HepG2 (cell line): ENCODE measurements at regions not wholly inside any gene's neighbourhood (a gene's known extent, or its start where the extent isn't known, plus 50 kb on each side); places are given as distances from the start of the nearest gene placed in this dataset.

Source experiments
- ATAC-seq: fragments of 200-7000 bp; cut with Tn5 transposase; 3 replicates; pipeline ENCODE4 v1.9.1; 2020; ENCODE audit warnings: mild to moderate bottlenecking, moderate library complexity
- BruUV-seq: library from RNA; stranded (reverse); fragments of 400-500 nt; replicated peaks from 2 replicates; lab custom pipeline; 2021; lab: Mats Ljungman, UMichigan
- CTCF ChIA-PET: fragments of 300-600 bp; formaldehyde crosslinking; extraction: SDS; loops from one replicate; lab custom pipeline; 2021; ENCODE audit warnings: low total read pairs, inconsistent platforms, low intra/inter-chr PET ratio; lab: Yijun Ruan, JAX
- POLR2A ChIA-PET: fragments of 350-600 bp; sonication (Branson Sonifier 250); formaldehyde crosslinking; loops from one replicate; lab custom pipeline; 2020; ENCODE audit warnings: antibody characterized with exemption, inconsistent platforms; lab: Yijun Ruan, JAX
- DNase-seq: peaks from one replicate; pipeline ENCODE4 v3.0.0-alpha.2; 2015; ENCODE audit warnings: low spot score
- FAIRE-seq: peaks from 3 replicates; lab custom pipeline; 2011; peaks lifted over from hg19 to GRCh38; lab: Jason Lieb, UNC
- H2AFZ ChIP-seq: one replicate; pipeline ENCODE4 v1.6.1; 2011; ENCODE audit warnings: low read length, inconsistent platforms
- H3K27ac ChIP-seq: fragments of 300-600 bp; 3 replicates; pipeline ENCODE4 v1.8.0; 2011; ENCODE audit warnings: mixed run types, mild to moderate bottlenecking, mixed read lengths, low read length, inconsistent platforms; ENCODE audit not compliant: insufficient read depth; ENCODE audit errors: extremely low read length
- H3K27me3 ChIP-seq, 2 experiments: fragments of 200-600 bp in 1 of 2; 2 replicates in 1 of 2; 3 replicates in 1 of 2; pipeline versions ENCODE4 v1.6.0 to v1.8.0; 2011; ENCODE audit warnings: low read length in 2 of 2, mild to moderate bottlenecking in 2 of 2, moderate library complexity in 2 of 2, inconsistent platforms in 1 of 2; ENCODE audit not compliant: insufficient read depth in 2 of 2, control insufficient read depth in 1 of 2
- H3K36me3 ChIP-seq, 2 experiments: fragments of 200-600 bp in 1 of 2; replicated peaks in 1 of 2; 2 replicates in 1 of 2; 3 replicates in 1 of 2; pipeline versions ENCODE4 v1.5.1 to v1.8.0; 2011; ENCODE audit warnings: low read length in 2 of 2, inconsistent platforms in 1 of 2; ENCODE audit not compliant: insufficient read depth in 2 of 2, control insufficient read depth in 1 of 2
- H3K4me1 ChIP-seq: 2 replicates; pipeline ENCODE4 v1.5.1; 2012; ENCODE audit warnings: low read length, inconsistent platforms; ENCODE audit not compliant: insufficient read depth
- H3K4me2 ChIP-seq: 2 replicates; pipeline ENCODE4 v1.6.0; 2011; ENCODE audit warnings: low read depth, low read length, inconsistent platforms
- H3K4me3 ChIP-seq, 3 experiments: fragments of 200-600 bp in 1 of 3; sonication (generic), shearing (Covaris generic) in 1 of 3; replicated peaks in 1 of 3; 2 replicates each; pipeline ENCODE4 v1.5.1; 2011 to 2016; ENCODE audit warnings: low read length in 3 of 3, inconsistent platforms in 2 of 3, low read depth in 2 of 3, mild to moderate bottlenecking in 2 of 3, control low read depth in 1 of 3, mixed read lengths in 1 of 3; ENCODE audit not compliant: insufficient read depth in 1 of 3
- H3K79me2 ChIP-seq: one replicate; pipeline ENCODE4 v1.6.1; 2011; ENCODE audit warnings: low read length, inconsistent platforms; ENCODE audit not compliant: insufficient read depth
- H3K9ac ChIP-seq: 2 replicates; pipeline ENCODE4 v1.6.0; 2011; ENCODE audit warnings: mild to moderate bottlenecking, low read depth, low read length, inconsistent platforms; ENCODE audit not compliant: insufficient read depth
- H3K9me3 ChIP-seq: 2 replicates; pipeline ENCODE4 v1.5.1; 2012; ENCODE audit warnings: mild to moderate bottlenecking, low read length
- H4K20me1 ChIP-seq: 2 replicates; pipeline ENCODE4 v1.6.0; 2011; ENCODE audit warnings: inconsistent platforms, mild to moderate bottlenecking, low read length, moderate library complexity; ENCODE audit not compliant: insufficient read depth
- CEBPB ChIP-seq: IDR thresholded peaks from 2 replicates; pipeline ENCODE4 v1.6.1; 2011; ENCODE audit warnings: low read depth, low read length, improper control_type of control experiment, borderline replicate concordance
- E2F2 ChIP-seq: sonication (generic); formaldehyde crosslinking; IDR thresholded peaks from 2 replicates; pipeline ENCODE4 v1.4.0; 2020; ENCODE audit warnings: missing genetic modification reagents, borderline replicate concordance
- FOXK2 ChIP-seq: fragments of 450-650 bp; IDR thresholded peaks from 2 replicates; pipeline ENCODE4 v1.6.1; 2016
- LCORL ChIP-seq, 2 experiments: fragments of 450-650 bp in 1 of 2; sonication (generic) in 1 of 2; formaldehyde crosslinking in 1 of 2; IDR thresholded peaks; 2 replicates each; pipeline versions ENCODE4 v1.5.0 to v1.6.1; 2017 to 2020; ENCODE audit warnings: antibody characterized with exemption in 1 of 2, missing genetic modification reagents in 1 of 2
- ZNF362 ChIP-seq: sonication (generic); formaldehyde crosslinking; IDR thresholded peaks from 2 replicates; pipeline ENCODE4 v1.4.0; 2020; ENCODE audit warnings: missing genetic modification reagents, mild to moderate bottlenecking, borderline replicate concordance
- ZSCAN30 ChIP-seq: sonication (generic); formaldehyde crosslinking; IDR thresholded peaks from 2 replicates; pipeline ENCODE4 v1.5.0; 2020; ENCODE audit warnings: mild to moderate bottlenecking, missing genetic modification reagents
- WGBS: methylation state at CpG from one replicate; pipeline ENCODE4 v1.1.6; 2017; ENCODE audit warnings: low lambda C conversion rate; 5-methylcytosine and 5-hydroxymethylcytosine counted together
- in situ Hi-C: cut with HindIII; loops from 2 replicates; pipeline ENCODE4 v1.10.0; 2017; ENCODE audit warnings: low pct_unique_long_range_greater_than_20kb; ENCODE audit not compliant: extremely low pct_ligation_motif_present
- intact Hi-C: fragments of 100-400 bp; cut with micrococcal nuclease; formaldehyde crosslinking; loops from one replicate; pipeline ENCODE4 v1.10.0; 2022; ENCODE audit not compliant: unreplicated experiment

GRCh38 chr2:70374616-70375015, 72.7 kb upstream of the FAM136A start (continued):
- no peak for TF ChIP-seq ZNF362 (CRISPR knock-in tag)

GRCh38 chr2:70371753-70372152, 69.9 kb upstream of the FAM136A start:
- Histone ChIP-seq H3K4me1 (no peaks in the 10 kb centered on the region), H3K79me2 (no peaks in the 10 kb centered on the region), H2AFZ (no peak overlapping the region), H3K36me3 (no peaks in the 10 kb centered on the region), H3K27me3 (peaks cover 0 to 7% of the 10 kb centered on the region in 2 experiments; a peak in 2 of 5 replicates), H3K4me2 (no peak overlapping the region), H3K9ac (no peak overlapping the region), H3K27ac (no peak overlapping the region), H3K4me3 (no peak overlapping the region), H4K20me1 (no peaks in the 10 kb centered on the region), H3K9me3 (no peaks in the 10 kb centered on the region)
- DNase-seq (no peak), FAIRE-seq (no peak), ATAC-seq (no peak)
- in situ Hi-C loops (no loop called here), intact Hi-C loops (no loop called here)
- POLR2A ChIA-PET, result no interaction called here
- TF ChIP-seq FOXK2 (no peak), ZSCAN30 (no peak), CEBPB (peak; percentile 52)
- CTCF ChIA-PET, result no interaction called here
- BruUV-seq, result no TSS peak
- 17% methylated on average over 3 of the region's 3 CpGs for WGBS

- DNase-seq (no peak), FAIRE-seq (no peak), ATAC-seq (no peak)
- Histone ChIP-seq H2AFZ (no peak overlapping the region), H3K4me3 (no peak overlapping the region), H3K27me3 (peaks cover 3 to 26% of the 10 kb centered on the region in 2 experiments; a peak in 3 of 5 replicates), H3K9me3 (no peaks in the 10 kb centered on the region), H4K20me1 (no peaks in the 10 kb centered on the region), H3K4me2 (no peak overlapping the region), H3K9ac (no peak overlapping the region), H3K4me1 (no peaks in the 10 kb centered on the region), H3K27ac (no peak overlapping the region), H3K36me3 (no peaks in the 10 kb centered on the region), H3K79me2 (no peaks in the 10 kb centered on the region)
- intact Hi-C loops (no loop called here), in situ Hi-C loops (no loop called here)
- POLR2A ChIA-PET, result no interaction called here
- CTCF ChIA-PET, result interaction anchor here (0.6 kb wide), 1 partner anchor 13 kb away, joined by 3 read pairs; no protein-coding TSS in a partner anchor
- BruUV-seq, result no TSS peak
- TF ChIP-seq LCORL (IDR thresholded peaks at IDR 0.05) (peak; percentile 92), LCORL (CRISPR knock-in tag; IDR thresholded peaks at IDR 0.05) (no peak), E2F2 (CRISPR knock-in tag) (no peak)
- 24% methylated on average over 5 of the region's 5 CpGs for WGBS
Observed at GRCh38 chr2:70369082-70369481, 67.2 kb upstream of the FAM136A start.
